Tibial artery (tissue), 4 donors: ENCODE measurements at regions not wholly inside any gene's neighbourhood (a gene's known extent, or its start where the extent isn't known, plus 50 kb on each side); places are given as distances from the start of the nearest gene placed in this dataset.
"Not testable (repeated sequence)": the region's sequence is repeated elsewhere in the genome, so short reads cannot be mapped to it uniquely, and the experiment has no call there.

Source experiments
- DNase-seq, 2 donors: peaks; one replicate each; pipeline ENCODE4 v3.0.0-alpha.2; 2019
- H3K27ac ChIP-seq, 2 donors: fragments of 200-600 bp; sonication (generic) in 1 of 2; 1 replicate in 1 of 2; 2 replicates in 1 of 2; pipeline ENCODE4 v1.5.1; 2018 to 2019; ENCODE audit warnings: mild to moderate bottlenecking in 1 of 2
- H3K27me3 ChIP-seq, 2 donors: fragments of 200-600 bp; sonication (generic) in 1 of 2; one replicate each; pipeline versions ENCODE4 v1.5.1 to v1.6.0; 2016 to 2019
- H3K36me3 ChIP-seq, 3 donors: fragments of 200-600 bp; sonication (generic) in 2 of 3; one replicate each; pipeline ENCODE4 v1.5.1; 2016 to 2019; ENCODE audit warnings: mild to moderate bottlenecking in 2 of 3
- H3K4me1 ChIP-seq, 4 donors: fragments of 200-600 bp; sonication (generic) in 2 of 4; 1 replicate in 3 of 4; 2 replicates in 1 of 4; pipeline ENCODE4 v1.5.1; 2016 to 2019
- H3K4me3 ChIP-seq, 2 donors: fragments of 200-600 bp; sonication (generic) in 1 of 2; 1 replicate in 1 of 2; 2 replicates in 1 of 2; pipeline ENCODE4 v1.5.1; 2018 to 2019; ENCODE audit warnings: mild to moderate bottlenecking in 2 of 2
- H3K9me3 ChIP-seq, 3 donors: fragments of 200-600 bp; sonication (generic) in 1 of 3; one replicate each; pipeline ENCODE4 v1.5.1; 2016 to 2019
- intact Hi-C: fragments of 100-400 bp; cut with DNase I; formaldehyde crosslinking; loops from one replicate; pipeline ENCODE4 v1.15.0; 2023; ENCODE audit warnings: low total_unique reads
- TF ChIP-seq, protein P1 (sequence below), 2 experiments: fragments of 200-600 bp in 1 of 2; fragments of 450-650 bp in 1 of 2; IDR thresholded peaks; one replicate each; pipeline ENCODE4 v1.5.1; 2017 to 2019; ENCODE audit warnings: antibody characterized with exemption in 2 of 2, mild to moderate bottlenecking in 1 of 2, moderate library complexity in 1 of 2

DNA sequence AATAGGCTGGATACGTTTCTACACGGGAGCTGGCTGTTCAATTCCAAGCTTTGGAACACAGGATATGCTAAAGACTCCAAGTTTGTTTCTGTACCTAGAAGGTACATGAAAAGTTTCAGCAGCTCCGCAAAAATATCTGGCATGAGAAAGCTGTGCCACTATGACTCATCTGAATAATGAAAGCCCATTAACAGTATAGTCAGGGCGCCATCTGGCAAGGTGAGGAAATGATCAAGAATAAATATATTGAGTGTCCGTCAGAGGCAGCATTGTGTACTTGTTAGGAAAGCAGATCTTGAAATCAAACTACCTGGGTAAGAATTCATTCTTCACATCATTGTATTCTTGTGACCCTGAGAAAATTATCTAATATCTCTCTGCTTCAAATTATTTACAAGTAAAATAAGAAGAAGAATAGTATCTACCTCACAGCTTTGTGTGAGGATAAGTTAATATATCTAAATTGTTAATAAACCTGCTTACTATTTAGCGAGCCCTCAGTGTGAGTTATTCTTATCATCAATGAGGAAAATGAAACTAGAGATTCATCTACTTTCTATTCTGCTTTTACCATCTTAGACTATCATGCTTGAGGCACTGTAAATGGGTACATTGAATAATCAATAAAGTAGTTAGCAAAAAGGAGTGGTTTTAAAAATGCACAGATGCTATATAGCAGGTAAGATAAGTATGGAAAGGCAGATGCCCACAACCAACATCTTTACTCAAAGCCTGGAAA is 53.5 kb downstream of the FSCB start:
- no peaks in the 10 kb centered on the region for H3K36me3 ChIP-seq
- H3K4me1 ChIP-seq: no peaks in the 10 kb centered on the region
- H3K4me3 ChIP-seq: no peak overlapping the region
- DNase-seq: no peak
- TF ChIP-seq, protein P1, sequence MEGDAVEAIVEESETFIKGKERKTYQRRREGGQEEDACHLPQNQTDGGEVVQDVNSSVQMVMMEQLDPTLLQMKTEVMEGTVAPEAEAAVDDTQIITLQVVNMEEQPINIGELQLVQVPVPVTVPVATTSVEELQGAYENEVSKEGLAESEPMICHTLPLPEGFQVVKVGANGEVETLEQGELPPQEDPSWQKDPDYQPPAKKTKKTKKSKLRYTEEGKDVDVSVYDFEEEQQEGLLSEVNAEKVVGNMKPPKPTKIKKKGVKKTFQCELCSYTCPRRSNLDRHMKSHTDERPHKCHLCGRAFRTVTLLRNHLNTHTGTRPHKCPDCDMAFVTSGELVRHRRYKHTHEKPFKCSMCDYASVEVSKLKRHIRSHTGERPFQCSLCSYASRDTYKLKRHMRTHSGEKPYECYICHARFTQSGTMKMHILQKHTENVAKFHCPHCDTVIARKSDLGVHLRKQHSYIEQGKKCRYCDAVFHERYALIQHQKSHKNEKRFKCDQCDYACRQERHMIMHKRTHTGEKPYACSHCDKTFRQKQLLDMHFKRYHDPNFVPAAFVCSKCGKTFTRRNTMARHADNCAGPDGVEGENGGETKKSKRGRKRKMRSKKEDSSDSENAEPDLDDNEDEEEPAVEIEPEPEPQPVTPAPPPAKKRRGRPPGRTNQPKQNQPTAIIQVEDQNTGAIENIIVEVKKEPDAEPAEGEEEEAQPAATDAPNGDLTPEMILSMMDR (IDR thresholded peaks at IDR 0.05): no peak
- intact Hi-C loops: no loop called here
- no peak overlapping the region for H3K27ac ChIP-seq
- H3K27me3 ChIP-seq: no peaks in the 10 kb centered on the region
- H3K9me3 ChIP-seq: peaks cover 0 to 6% (median 0%) of the 10 kb centered on the region in 3 donors

DNA sequence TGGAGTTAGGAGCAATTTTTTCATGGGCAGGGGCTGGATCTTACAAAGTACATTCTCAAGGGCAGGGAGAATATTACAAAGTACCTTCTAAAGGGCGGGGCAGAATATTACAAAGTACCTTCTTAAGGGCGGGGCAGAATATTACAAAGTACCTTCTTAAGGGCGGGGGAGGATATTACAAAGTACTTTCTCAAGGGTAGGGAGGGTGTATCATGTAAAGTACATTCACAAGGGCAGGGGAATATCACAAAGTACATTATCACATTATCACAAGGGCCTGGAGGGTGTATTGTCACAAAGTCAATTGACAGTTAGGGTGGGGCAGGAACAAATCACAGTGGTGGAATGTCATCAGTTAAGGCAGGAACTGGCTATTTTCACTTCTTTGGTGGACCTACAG is 56.9 kb downstream of the FSCB start:
- H3K27me3 ChIP-seq, DNase-seq, H3K27ac ChIP-seq, H3K36me3 ChIP-seq, H3K9me3 ChIP-seq, intact Hi-C loops, H3K4me1 ChIP-seq, H3K4me3 ChIP-seq: not testable (repeated sequence)

DNA sequence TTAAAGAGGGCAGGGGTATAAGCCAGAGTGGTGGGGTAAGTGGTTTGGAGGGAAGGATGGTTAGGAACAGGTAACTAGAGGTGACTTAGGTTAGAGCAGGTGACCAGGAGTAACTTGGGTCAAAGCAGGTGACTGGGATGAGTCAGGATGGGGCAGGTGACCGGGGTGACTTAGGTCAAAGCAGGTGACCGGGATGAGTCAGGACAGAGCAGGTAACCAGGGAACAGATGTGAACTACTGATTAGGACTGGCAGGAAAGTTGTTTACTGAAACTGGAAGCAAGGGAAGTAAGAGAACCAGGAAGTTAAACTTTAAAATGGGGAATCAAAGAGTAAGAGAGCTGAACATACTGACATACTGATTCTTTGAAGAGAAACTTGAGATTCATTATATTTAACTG is 57.4 kb downstream of the FSCB start:
- H3K27ac ChIP-seq: no peak overlapping the region
- H3K4me1 ChIP-seq: no peaks in the 10 kb centered on the region

DNA sequence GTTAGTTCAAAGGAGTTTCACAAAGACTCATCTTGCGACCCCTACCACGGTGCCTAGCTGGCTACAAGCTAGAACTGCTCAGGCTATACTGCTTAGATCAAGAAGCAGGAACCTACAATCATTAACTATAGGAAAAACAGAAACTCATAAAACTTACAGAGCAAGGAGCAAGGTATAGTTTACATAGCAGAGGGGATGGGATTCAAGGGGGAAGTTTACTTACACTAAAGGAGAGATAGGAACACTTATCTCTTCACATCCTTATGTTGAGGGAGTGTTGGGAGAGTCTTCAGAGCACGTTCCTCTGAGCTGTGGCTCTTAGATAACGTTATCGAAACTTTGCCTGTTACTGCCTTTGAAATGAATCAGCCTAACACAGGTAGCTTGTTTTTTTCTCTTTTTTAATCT is 58.1 kb downstream of the FSCB start:
- no peak overlapping the region for H3K27ac ChIP-seq
- no peaks in the 10 kb centered on the region for H3K9me3 ChIP-seq
- no peak overlapping the region for H3K4me3 ChIP-seq
- no peaks in the 10 kb centered on the region for H3K36me3 ChIP-seq
- intact Hi-C loops: no loop called here
- DNase-seq: no peak
- H3K4me1 ChIP-seq: no peaks in the 10 kb centered on the region
- no peaks in the 10 kb centered on the region for H3K27me3 ChIP-seq
- TF ChIP-seq, protein P1 (IDR thresholded peaks at IDR 0.05): no peak

More for the DNA sequence above, 57.4 kb downstream of the FSCB start:
- no peak for DNase-seq
- H3K9me3 ChIP-seq: no peaks in the 10 kb centered on the region
- no peak overlapping the region for H3K4me3 ChIP-seq
- intact Hi-C loops: no loop called here
- TF ChIP-seq, protein P1 (IDR thresholded peaks at IDR 0.05): no peak
- no peaks in the 10 kb centered on the region for H3K27me3 ChIP-seq
- no peaks in the 10 kb centered on the region for H3K36me3 ChIP-seq

DNA sequence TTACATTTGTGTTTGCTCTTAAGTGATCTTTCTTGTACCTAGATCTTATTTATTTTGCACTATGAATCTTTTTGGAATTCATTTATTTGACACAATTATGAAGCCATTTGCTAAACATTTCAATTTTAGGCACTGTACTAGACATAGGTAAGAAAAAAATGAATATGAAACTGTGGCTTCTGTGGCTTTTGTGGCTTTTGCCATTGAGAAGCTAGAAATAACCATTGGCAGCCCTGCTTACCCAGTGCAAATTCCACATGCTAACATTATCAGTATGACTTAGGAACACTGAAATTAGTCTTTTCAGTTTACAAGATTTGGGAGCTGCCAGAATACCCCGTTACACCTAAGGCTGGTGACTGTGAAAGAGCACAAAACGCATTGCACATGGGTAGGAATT is 60.1 kb downstream of the FSCB start:
- H3K27ac ChIP-seq: no peak overlapping the region
- no peak overlapping the region for H3K4me3 ChIP-seq
- no peaks in the 10 kb centered on the region for H3K9me3 ChIP-seq
- H3K4me1 ChIP-seq: no peaks in the 10 kb centered on the region
- H3K36me3 ChIP-seq: no peaks in the 10 kb centered on the region
- TF ChIP-seq, protein P1 (IDR thresholded peaks at IDR 0.05): no peak
- DNase-seq: no peak
- no peaks in the 10 kb centered on the region for H3K27me3 ChIP-seq
- intact Hi-C loops: no loop called here

DNA sequence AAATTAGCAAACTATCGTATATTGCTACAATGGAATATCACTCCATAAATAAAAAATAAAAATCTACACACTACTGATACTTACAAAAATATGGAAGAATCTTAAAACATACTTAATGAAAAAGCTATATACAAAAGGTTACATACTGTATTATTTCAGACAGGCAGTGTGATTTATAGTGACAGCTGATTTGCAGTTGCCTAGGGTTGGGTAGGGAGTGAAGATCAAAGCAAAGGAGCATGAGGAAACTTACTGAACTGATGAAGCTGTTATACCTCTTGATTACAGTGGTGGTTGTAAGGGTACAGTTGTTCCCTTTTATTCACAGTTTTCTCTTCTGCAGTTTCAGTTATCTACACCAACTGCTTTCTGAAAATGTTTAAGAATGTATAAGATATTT is 62.6 kb downstream of the FSCB start:
- intact Hi-C loops: no loop called here

More for the DNA sequence above, 62.6 kb downstream of the FSCB start:
- no peak overlapping the region for H3K4me3 ChIP-seq
- TF ChIP-seq, protein P1 (IDR thresholded peaks at IDR 0.05): no peak
- no peaks in the 10 kb centered on the region for H3K36me3 ChIP-seq
- H3K4me1 ChIP-seq: no peaks in the 10 kb centered on the region
- H3K27me3 ChIP-seq: no peaks in the 10 kb centered on the region
- H3K9me3 ChIP-seq: no peaks in the 10 kb centered on the region
- no peak overlapping the region for H3K27ac ChIP-seq
- no peak for DNase-seq
